Kidney epithelial cell (primary cell): ENCODE measurements at regions not wholly inside any gene's neighbourhood (a gene's known extent, or its start where the extent isn't known, plus 50 kb on each side); places are given as distances from the start of the nearest gene placed in this dataset.

Experiments used
- DNase-seq: peaks from one replicate; pipeline ENCODE4 v3.0.0-alpha.2; 2010; ENCODE audit warnings: low read depth
- H3K27me3 ChIP-seq: 2 replicates; pipeline ENCODE4 v1.6.0; 2011; ENCODE audit warnings: low read length; ENCODE audit not compliant: control insufficient read depth, insufficient read depth
- H3K36me3 ChIP-seq: 2 replicates; pipeline ENCODE4 v1.5.1; 2011; ENCODE audit warnings: low read length; ENCODE audit not compliant: control insufficient read depth, insufficient read depth
- H3K4me3 ChIP-seq: 2 replicates; pipeline ENCODE4 v1.5.1; 2011; ENCODE audit warnings: low read depth, mild to moderate bottlenecking, control low read depth, low read length
- CTCF ChIP-seq: IDR thresholded peaks from 2 replicates; pipeline ENCODE4 v1.5.1; 2011; ENCODE audit warnings: mild to moderate bottlenecking, moderate library complexity, low read length, control low read depth, inconsistent platforms; ENCODE audit not compliant: insufficient read depth, poor library complexity, severe bottlenecking

- TF ChIP-seq CTCF = no peak
- Histone ChIP-seq H3K4me3 (no peak overlapping the region), H3K27me3 (no peaks in the 10 kb centered on the region), H3K36me3 (no peaks in the 10 kb centered on the region)
- no peak for DNase-seq
These were observed 171.3 kb upstream of the CRY1 start for GRCh38 chr12:107264667-107265066.

- no peak for TF ChIP-seq CTCF
- no peak for DNase-seq
- Histone ChIP-seq H3K27me3 (no peaks in the 10 kb centered on the region), H3K36me3 (no peaks in the 10 kb centered on the region), H3K4me3 (no peak overlapping the region)
These were observed 174.3 kb upstream of the CRY1 start for GRCh38 chr12:107267604-107268003.

GRCh38 chr12:107271523-107271922 is 178.2 kb upstream of the CRY1 start:
- TF ChIP-seq CTCF = no peak

GRCh38 chr12:107275530-107275929 is 182.2 kb upstream of the CRY1 start:
- DNase-seq = no peak
- TF ChIP-seq CTCF = no peak
- Histone ChIP-seq H3K4me3 (no peak overlapping the region), H3K36me3 (no peaks in the 10 kb centered on the region), H3K27me3 (no peaks in the 10 kb centered on the region)

More at GRCh38 chr12:107271523-107271922, 178.2 kb upstream of the CRY1 start:
- H3K4me3 ChIP-seq = no peak overlapping the region
- H3K36me3 ChIP-seq = no peaks in the 10 kb centered on the region
- DNase-seq = no peak
- H3K27me3 ChIP-seq = no peaks in the 10 kb centered on the region

- TF ChIP-seq CTCF = no peak
- no peaks in the 10 kb centered on the region for H3K36me3 ChIP-seq
- DNase-seq = no peak
- no peaks in the 10 kb centered on the region for H3K27me3 ChIP-seq
- H3K4me3 ChIP-seq = no peak overlapping the region
These were observed 184.5 kb upstream of the CRY1 start for GRCh38 chr12:107277855-107278254.

GRCh38 chr12:107282628-107283027 is 189.3 kb upstream of the CRY1 start:
- H3K27me3 ChIP-seq = no peaks in the 10 kb centered on the region
- TF ChIP-seq CTCF = no peak
- no peak overlapping the region for H3K4me3 ChIP-seq
- no peak for DNase-seq
- no peaks in the 10 kb centered on the region for H3K36me3 ChIP-seq
